Stimulated activated CD4-positive, alpha-beta T cell treated with anti-CD3 and anti-CD28 coated beads, Interleukin-12 subunit alpha, Interleukin-12 subunit beta, amount 100 ng/mL, for 48 hours (primary cell): ENCODE measurements at regions not wholly inside any gene's neighbourhood (a gene's known extent, or its start where the extent isn't known, plus 50 kb on each side); places are given as distances from the start of the nearest gene placed in this dataset.

Experiments used
- DNase-seq, 3 donors: peaks; one replicate each; pipeline ENCODE4 v3.0.0-alpha.2; 2020; ENCODE audit warnings: low read depth in 2 of 3, low spot score in 1 of 3

DNA sequence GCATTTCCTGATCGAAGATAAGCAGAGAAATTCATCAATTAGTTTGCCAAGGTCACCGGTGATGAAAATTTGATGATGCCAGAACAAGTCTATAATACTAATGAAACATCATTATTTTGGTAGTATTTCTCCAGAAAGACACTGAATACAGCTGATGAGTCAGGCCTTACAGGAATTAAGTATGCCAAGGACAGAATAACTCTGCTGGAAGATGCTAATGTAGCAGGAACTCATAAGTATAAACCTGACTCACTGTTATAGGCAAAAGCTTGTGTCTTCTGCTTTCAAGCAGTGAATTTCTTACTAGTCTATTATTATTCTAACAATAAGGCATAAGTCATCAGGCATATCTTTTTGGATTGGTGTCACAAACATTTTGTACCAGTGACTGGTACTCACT is 1825.1 kb upstream of the IGFBP7 start:
- no peak for DNase-seq

DNA sequence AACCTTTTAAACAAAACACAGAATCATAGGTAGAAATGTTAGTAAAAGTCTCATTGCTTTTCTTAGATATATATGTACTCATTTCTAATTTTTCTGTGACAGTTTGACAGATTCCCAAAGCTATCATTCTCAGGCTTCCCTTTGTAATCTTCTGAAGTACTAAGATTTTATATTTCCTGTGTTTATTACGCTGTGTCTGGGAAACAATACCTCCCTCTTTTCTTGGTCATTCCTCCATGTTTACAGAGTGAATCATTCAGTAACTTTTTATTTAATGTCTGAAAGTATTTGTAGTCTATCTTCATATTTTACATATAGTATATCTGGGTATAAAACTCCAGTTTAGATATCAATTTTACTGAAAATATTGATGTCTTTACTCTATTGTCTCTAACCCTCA is 1826.3 kb upstream of the IGFBP7 start:
- DNase-seq = no peak

DNA sequence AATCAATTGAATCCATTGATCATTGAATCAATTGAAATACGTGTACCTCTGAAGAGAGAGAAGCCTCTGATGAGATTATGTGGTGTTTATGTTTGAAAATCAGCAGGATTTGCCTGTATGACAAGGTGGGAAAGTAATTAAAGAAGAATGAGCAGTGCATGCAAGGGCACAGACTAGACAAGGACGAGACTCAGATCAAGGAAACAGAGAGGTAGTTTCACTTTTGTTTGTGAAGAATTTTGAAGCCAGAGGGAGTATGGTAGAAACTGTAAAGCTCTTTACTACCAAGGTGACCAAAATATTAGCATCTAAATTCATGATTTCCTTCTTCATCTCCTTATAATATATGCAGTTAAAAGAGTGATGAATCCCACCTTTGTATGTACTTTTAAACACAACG is 1830.0 kb upstream of the IGFBP7 start:
- DNase-seq = no peak

DNA sequence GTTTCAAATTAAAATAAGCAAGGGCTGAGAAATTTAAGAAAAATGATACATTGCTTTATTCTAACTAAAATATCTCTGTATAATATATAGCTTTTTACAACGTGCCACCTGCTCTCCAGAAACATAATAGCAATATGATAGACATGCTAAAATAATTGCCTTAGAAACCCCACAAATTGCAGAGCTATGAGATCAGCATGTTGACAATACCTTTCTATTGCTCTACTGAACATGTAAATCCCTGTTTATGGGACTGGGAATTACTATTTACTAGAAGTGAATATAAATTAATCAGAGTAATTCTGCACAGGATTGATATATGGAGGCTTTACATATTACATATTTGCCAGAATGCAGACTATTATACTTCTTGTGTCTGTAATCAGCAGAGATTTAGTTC is 1831.1 kb upstream of the IGFBP7 start:
- DNase-seq = no peak

DNA sequence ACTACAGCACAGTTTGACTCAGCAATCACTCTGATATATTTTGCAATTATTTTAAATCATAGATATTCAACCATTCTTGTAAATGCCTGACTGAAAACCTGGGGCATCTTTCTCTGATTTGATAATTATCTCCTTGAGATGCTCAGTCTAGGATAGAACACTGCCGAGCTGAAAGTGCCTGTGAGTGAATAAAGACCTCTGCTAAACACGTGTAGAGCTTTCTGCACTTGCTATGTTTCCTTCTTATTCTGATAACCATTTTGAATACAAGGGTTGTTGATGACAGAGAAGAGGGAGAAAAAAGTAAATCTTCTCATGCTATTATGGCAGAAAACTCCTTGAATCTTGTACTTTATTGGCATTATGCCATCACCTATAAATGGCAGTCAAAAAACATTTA is 1843.4 kb upstream of the IGFBP7 start:
- DNase-seq = no peak

DNA sequence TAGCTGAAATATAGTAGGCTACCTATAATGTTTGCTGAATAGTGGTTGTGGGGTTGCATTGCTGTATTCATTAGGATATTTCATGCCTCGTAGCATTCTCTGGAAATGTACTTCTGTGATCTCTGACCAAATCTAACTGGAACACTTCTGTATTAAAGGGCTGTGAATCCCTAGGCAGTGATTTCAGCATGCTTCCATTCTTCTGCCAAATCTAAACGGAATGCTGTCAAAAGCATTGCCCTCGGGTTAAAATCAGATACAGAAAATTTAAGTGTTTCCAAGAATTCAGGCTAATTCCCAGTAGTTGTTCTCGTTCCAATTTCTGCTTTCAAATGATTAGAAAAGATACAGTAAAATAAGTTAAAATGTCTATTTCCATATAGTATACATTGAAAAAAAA is 1847.5 kb upstream of the IGFBP7 start:
- DNase-seq = no peak

DNA sequence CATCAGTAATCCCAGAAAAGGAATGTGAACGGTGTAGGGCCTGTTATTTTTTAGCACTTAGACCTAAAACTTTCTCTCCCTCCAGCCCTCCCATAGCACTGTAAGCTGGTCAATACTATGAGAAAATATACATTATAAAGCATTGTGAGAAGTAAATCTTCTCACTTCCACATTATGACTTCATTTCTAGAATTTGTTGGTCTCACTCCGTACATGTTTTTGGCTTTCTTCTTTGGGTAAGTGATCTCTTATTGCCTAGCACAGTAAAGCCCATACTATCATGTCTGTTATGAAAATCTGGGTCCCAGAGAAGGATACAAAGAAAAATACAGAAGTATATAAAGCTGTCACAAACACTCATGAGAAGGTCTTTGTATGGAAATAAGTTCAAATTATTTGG is 1851.1 kb upstream of the IGFBP7 start:
- DNase-seq = no peak

DNA sequence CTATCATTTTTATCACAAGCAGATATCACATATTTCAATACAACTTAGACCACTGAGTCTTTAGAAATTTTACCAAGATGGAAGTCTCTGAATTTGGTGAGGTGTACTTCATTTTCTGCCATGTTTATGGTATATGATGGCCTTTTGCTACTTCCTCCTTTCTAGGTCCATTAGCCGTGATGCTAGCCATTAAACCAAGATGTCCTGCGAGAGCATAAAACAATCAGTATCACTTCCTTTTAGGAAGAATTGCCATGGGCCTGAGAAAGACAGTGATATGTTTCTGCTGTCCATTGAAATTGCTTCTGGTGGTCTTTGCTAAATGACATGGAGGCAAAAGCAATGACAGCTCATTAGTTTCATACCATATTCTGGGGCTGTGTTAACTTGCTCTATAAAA is 1851.7 kb upstream of the IGFBP7 start:
- no peak for DNase-seq

DNA sequence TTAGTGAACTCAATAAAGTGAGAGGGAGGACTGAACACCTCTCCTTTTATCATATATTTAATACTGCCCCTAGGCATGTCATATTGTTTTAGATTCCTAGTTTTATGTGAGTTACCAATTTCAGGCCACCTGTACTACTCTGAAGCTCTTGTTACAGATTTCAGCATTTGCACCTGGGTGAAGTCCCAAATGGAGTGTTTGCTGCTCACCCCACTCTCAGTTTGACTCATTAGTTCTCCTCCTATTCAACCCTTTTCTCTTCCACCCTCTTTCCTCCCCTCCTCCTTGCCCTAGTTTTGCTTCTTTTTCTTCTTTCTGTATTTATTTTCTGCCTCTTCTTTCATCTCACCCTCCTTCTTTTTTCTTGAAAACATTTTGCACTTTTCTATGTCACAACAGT is 1852.2 kb upstream of the IGFBP7 start:
- no peak for DNase-seq

DNA sequence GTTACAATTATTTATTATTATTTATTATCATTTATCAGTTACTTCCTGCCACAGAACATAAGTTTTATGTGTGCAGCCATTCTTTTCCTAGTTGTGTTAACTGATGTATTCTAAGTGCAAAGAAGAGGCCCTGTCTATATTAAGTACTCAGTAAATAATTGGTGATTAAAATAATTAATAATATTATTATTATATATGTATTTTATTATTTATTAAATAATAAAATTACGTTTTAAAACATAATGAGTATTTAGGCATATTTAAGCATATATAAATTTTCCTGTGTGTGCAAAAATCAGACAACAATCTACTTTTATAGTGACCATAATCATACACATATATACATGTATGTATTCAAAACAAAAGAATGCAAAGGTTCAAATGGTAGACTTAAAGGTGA is 1871.6 kb upstream of the IGFBP7 start:
- no peak for DNase-seq

DNA sequence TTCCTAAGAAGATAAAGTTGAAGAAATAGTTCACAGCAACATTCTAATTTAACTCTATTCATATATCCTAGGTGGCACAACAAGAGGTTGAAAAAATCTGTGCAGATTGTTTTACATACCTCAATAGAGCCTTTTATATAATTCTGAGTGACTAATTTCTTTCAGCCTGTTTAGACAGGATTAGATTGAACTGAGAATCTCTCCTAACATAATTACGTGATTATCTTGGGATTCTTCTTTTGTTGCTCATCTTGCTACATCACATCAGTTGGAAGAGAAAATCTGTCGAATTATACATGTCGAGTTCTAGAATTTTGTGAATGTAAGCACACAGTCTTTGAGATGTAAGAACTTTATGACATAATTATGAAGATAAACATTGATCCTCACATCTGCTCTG is 1873.7 kb upstream of the IGFBP7 start:
- no peak for DNase-seq

DNA sequence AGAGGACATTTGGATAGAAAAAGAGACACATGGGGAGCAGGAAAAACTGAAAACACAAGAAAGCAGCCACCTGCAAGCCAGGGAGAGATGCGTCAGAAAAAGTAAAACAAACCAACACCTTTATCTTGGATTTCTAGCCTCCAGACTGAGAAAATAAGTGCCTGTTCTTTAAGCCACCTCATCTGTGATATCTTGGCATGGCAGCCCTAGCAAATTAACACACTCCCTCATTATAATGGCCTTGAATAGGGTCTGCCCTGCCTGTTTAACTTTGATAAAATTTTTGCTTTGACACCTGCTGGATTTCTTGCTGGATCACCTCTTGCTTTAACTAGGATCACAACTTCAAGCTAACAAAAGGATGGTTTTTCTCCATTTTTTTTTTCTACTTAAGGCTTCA is 1892.0 kb upstream of the IGFBP7 start:
- DNase-seq = no peak

DNA sequence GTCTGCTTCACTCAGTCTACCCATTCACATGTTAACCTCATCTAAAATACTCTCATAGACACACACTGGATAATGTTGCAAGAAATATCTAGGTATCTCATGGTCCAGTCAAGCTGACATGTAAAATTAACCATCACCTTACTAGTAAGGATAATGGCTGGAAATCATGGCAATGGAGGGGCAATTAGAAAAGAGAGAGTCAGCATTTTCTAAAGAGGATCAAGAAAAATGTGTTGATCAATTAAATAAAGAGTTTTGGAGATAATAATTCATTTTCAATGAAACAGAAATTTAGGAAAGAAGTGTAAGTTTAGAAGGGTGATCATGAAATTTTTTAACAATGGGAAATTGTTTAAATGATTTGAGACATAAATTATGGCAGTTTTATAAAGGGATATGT is 1914.1 kb upstream of the IGFBP7 start:
- no peak for DNase-seq

DNA sequence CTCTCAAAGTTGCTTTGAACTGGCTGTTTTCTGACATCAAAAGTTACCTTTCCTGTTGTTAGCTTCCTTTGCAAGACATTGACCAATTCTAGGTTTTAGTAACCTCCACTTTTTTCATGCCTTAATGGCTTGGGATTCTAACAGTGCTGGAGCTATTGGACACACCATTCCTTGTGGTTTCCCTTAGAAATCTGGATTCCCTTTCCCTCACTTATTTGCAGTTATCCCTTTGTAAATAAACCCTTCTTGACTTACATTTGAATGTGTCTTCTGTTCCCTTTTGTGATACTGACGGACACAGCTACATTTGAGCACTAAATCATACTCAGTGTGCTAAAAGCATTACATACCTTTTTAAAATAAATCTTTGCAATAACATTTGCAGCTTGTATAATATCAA is 1927.6 kb upstream of the IGFBP7 start:
- no peak for DNase-seq

DNA sequence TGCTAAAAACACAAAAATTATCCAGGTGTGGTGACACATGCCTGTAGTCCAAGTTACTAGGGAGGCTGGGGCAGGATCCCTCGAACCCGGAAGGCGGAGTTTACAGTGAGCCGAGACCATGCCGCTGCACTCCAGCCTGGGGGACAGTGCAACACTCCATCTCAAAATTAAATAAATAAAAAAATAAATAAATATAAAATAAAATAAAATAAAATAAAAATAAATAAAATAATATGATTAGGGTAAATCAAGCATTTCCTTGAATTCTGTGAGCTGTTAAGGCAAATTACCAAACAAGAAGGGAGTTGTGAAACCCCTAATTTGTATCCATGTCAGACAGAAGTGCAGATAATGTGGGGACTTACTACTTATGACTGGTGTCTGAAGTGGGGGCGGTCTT is 1928.9 kb upstream of the IGFBP7 start:
- no peak for DNase-seq

DNA sequence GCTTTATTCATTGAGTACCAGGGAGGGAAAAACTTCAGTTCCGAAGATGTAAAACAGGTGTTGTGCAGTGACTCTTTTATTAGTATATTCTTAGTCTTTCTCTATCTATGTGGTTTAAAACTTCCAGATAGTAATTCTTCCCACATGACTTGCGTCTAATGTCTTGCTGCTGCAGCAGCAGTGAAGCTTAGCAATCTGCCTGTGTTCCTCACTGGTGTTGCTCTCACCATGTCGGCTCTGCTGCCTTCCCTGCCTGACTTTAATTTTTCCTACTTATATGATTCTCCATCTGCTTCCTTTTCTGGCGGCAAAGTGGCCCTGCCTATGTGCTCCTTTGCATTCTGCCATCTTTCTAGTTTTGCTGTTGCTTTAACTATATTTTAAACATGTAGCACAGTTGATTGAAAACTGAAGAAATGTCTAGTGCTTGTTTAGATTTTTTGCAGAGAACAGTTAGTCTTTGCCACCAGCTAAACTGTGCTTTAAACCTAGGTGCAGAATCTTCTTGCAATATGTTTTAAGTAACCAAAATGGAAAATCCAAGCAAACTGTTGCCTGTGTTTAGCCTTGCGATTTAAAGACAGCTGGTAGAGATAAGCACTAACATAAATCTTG is 1934.2 kb upstream of the IGFBP7 start:
- DNase-seq = no peak

DNA sequence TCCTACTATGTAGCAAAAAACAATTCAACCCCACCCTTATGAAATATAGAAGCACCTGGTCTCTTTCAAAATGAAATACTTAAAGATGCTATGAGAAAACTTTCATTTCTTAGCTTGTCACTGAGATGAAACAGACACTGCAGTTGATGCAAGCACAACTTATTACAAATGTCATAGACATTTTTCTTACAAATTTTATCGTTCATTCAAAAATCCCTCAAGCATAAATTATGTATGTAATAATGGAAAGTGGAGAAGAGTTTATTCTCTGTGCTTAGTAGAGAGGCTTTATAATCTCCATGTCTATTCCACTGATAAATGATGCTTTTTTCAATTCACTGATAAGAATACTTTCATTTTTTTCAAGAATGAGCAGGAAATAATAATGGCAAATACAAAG is 1943.9 kb upstream of the IGFBP7 start:
- DNase-seq = no peak

DNA sequence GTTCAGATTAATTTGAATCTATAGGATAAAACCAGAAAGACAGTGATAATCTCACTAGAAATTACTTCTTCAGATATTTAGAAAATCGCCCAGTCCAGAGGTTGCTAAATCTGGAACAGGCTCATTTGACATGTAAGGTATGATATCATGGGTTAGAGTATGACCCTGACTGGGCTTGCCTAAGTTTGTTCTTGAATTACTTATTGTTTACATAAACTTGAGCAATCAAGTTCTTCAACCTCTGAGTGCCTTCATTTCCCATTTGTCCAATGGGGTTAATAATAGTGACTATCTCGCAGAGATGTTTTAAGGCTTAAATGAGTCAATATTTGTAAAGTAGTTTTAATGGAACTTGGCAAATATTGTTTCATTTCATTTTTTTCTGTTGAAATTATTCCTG is 1947.6 kb upstream of the IGFBP7 start:
- no peak for DNase-seq

DNA sequence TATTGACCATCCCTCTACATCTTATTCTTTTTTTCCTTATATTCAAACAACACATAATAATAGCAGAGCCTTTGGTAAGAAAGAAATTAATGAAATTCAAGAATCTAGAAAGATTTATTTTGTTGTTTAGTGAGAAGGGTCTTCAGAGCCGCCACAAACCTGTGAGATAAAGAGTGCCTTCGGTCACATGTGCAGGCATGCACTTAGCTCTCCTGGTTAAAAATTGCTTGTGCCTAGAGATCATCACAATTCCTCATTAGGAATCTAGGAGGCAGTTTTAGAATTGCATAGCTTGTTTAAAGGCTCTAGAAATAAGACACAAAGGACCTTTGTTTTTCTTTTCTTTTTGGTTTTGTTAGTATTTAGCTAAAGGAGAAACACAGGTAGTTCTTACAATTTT is 1948.4 kb upstream of the IGFBP7 start:
- no peak for DNase-seq

DNA sequence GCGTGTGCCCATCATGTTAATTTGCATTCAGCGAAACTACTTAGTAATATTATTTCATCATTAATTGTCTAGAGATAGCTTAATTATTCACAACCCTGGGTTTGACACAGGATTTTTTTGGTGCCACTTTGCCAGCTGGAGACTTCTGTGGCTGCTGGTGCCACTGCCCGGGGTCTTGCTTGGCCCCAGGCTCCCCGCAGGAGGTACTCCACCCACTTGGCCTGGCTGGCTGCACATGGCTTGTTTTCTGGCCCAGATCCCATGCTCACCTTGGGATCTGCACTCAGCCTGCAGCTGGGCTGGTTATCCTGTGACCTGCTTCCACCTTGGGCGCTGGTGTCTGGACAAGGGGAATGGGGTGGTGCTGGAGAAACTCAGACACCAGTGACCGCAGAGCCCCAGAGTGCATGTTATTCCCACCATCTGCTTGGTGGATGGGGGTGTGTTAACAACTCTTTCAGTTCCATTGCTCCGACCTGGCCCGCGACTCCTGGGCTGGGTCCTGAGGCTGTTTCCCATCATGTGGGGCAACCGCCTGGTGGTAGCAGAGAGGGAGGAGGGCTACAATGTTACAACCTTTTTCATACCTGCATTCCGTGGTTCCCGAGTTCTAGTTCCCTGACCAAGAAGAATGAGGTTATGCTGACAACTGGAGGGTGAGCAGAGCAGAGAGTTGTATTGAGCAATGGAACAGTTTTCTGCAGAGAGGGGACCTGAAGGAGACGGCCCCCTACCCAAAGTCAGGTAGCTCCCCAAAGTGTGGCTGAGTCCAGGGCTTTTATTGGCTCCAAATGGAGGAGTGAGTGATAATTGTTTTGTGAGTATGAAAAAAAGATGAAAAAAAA is 1950.0 kb upstream of the IGFBP7 start:
- no peak for DNase-seq

DNA sequence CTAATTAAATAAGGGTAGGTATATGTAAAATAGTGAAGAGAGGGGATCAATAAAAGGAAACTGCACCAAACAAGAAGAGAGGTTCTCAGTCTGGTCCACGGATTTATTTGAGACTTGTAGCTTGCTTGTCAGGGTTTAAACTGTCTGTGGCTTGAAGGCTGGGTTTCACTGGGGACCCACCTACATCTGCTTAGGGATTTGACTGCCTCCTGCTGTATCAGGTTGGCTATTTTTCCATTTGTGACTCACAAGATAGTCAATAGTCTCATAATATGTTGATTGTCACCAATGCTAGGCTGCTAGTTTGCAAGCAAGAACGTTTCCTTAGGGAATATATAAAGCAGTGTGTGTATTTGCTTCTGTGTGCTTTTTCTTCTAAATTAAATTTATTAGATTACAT is 1950.7 kb upstream of the IGFBP7 start:
- DNase-seq = no peak

DNA sequence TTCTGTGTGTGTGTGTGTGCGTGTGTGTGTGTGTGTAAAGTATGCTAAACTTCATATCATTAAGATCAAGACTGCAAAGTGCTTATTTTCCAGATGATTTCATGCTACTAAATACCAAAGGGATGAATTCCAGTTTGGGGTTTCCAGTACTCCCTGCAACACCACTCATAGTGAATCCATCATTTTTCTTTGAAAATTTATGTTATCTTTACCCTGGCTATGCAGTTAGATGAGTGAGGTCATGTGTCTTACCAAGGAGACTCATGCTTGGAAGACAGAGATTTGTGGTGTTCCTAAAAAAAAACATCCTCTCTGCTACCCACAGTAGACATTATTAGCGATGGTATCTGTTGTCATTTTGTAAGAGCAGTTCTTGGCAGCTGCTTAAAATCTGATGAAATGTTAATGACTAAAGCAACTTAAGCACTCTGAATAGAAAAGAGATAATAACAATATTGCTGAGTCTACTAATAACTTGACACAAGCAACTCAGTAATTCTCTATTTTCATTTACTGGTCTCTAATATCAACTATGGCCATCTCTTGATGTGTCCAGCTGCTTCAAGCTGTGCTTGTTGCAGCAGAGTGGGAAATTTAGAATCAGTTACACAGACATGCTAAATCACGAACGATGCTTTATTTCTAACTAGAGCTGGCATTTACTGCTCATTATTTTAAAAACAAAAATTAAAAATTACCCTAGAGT is 1953.0 kb upstream of the IGFBP7 start:
- DNase-seq = no peak
